HG03175 (cell line): ENCODE measurements at regions not wholly inside any gene's neighbourhood (a gene's known extent, or its start where the extent isn't known, plus 50 kb on each side); places are given as distances from the start of the nearest gene placed in this dataset.
A peak's percentile ranks its signal among the peaks of the same experiment; 100 is the strongest.

Experiments
- ATAC-seq: cut with Tn5 transposase; IDR thresholded peaks from one replicate; pipeline ENCODE4 v1.9.1; 2021; ENCODE audit warnings: mild to moderate bottlenecking, moderate library complexity; ENCODE audit not compliant: unreplicated experiment

GRCh38 chr7:41313171-41313570 lies 389.7 kb downstream of the INHBA start:
- no peak for ATAC-seq

GRCh38 chr7:41312235-41312634 lies 390.7 kb downstream of the INHBA start:
- ATAC-seq: no peak

GRCh38 chr7:41311301-41311700 lies 391.6 kb downstream of the INHBA start:
- no peak for ATAC-seq

GRCh38 chr7:41306486-41306885 lies 396.4 kb downstream of the INHBA start:
- no peak for ATAC-seq

GRCh38 chr7:41305001-41305400 lies 397.9 kb downstream of the INHBA start:
- ATAC-seq: no peak

GRCh38 chr7:41303709-41304108 lies 399.2 kb downstream of the INHBA start:
- ATAC-seq: no peak

GRCh38 chr7:41298409-41298808 lies 404.5 kb downstream of the INHBA start:
- peak; percentile 53 for ATAC-seq

GRCh38 chr7:41297166-41297565 lies 405.7 kb downstream of the INHBA start:
- ATAC-seq: no peak

- no peak for ATAC-seq
These were observed 407.5 kb downstream of the INHBA start for GRCh38 chr7:41295455-41295815.

- no peak for ATAC-seq
These were observed 408.1 kb downstream of the INHBA start for GRCh38 chr7:41294556-41295454.

GRCh38 chr7:41292487-41292886 lies 410.4 kb downstream of the INHBA start:
- ATAC-seq: no peak

GRCh38 chr7:41287559-41288335 lies 415.1 kb downstream of the INHBA start:
- ATAC-seq: no peak

- no peak for ATAC-seq
These were observed 422.4 kb downstream of the INHBA start for GRCh38 chr7:41280491-41280890.

- ATAC-seq: no peak
These were observed 425.3 kb downstream of the INHBA start for GRCh38 chr7:41277561-41277960.

- ATAC-seq: no peak
These were observed 427.6 kb downstream of the INHBA start for GRCh38 chr7:41275255-41275654.

GRCh38 chr7:41274179-41274578 lies 428.7 kb downstream of the INHBA start:
- no peak for ATAC-seq

- ATAC-seq: no peak
These were observed 430.2 kb downstream of the INHBA start for GRCh38 chr7:41272664-41273063.

GRCh38 chr7:41268878-41269277 lies 434.0 kb downstream of the INHBA start:
- ATAC-seq: no peak

- ATAC-seq: no peak
These were observed 441.8 kb downstream of the INHBA start for GRCh38 chr7:41261080-41261479.

GRCh38 chr7:41257660-41258059 lies 445.2 kb downstream of the INHBA start:
- ATAC-seq: no peak

- no peak for ATAC-seq
These were observed 446.5 kb downstream of the INHBA start for GRCh38 chr7:41256186-41256945.
